ENCODE measurements at regions not wholly inside any gene's neighbourhood (a gene's known extent, or its start where the extent isn't known, plus 50 kb on each side); places are given as distances from the start of the nearest gene placed in this dataset.
A peak's percentile ranks its signal among the peaks of the same experiment; 100 is the strongest.

DNA sequence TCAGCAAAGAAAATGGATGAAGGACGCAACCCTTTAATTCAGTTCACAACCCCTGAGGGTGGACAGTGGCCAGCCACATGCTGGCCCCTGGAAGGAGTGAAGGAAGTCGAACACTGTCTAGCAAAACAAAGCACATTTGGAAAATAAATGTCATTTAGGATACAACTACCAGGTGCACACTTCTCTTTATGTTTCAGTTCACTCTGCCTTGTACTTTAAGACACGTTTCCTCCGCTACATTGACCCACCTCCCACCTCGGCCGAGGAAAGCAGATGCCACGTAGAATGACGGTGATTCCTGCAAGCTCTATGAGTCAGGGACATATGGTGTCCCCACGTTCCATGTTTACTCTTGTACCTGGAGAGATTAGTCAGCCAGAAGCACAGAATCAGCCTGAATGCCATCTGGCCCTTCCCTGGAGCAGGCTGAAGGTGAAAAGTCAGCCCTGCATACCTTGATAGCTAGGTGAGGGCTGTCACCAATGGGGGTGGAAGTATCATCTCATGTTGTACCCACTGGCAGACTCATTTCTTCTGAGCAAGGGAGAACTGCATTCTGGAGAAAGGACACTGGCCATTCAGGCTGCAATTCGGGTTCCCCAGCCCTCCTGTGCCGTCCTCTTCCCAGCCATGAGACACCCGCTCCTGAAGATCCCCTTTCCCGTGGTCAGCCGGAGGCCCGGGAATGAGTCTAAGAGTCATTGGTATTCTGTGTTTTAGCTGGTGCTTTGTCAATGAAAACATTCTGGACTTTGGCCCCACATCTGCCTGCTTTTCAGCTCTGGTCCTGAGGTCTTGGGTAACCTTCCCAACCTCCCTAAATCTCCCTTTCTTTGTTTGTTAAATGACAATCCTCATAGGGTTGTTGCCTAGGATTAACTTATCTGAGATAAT, 60.6 kb downstream of the FOXA2 start (continued):
- TF ChIP-seq TP53 (CRISPR knock-in tag; conservative IDR thresholded peaks at IDR 0.05) (peak; percentile 89; the same call in 1 of the 2 replicates), ZNF720 (CRISPR knock-in tag; IDR thresholded peaks at IDR 0.05) (peak; percentile 25; the same call in 1 of the 2 replicates), HCFC1 (IDR thresholded peaks at IDR 0.05; ENCODE audit: low read depth, low read length) (no peak), ZNF326 (CRISPR knock-in tag; IDR thresholded peaks at IDR 0.05; ENCODE audit: borderline replicate concordance) (no peak), PHF21A (CRISPR knock-in tag; IDR thresholded peaks at IDR 0.05) (peak; percentile 86; the same call in 1 of the 2 replicates), ZNF546 (CRISPR knock-in tag; conservative IDR thresholded peaks at IDR 0.05) (peak; percentile 94)
- TF ChIP-seq, protein P1, sequence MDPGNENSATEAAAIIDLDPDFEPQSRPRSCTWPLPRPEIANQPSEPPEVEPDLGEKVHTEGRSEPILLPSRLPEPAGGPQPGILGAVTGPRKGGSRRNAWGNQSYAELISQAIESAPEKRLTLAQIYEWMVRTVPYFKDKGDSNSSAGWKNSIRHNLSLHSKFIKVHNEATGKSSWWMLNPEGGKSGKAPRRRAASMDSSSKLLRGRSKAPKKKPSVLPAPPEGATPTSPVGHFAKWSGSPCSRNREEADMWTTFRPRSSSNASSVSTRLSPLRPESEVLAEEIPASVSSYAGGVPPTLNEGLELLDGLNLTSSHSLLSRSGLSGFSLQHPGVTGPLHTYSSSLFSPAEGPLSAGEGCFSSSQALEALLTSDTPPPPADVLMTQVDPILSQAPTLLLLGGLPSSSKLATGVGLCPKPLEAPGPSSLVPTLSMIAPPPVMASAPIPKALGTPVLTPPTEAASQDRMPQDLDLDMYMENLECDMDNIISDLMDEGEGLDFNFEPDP (CRISPR knock-in tag; conservative IDR thresholded peaks at IDR 0.05), result 0 out of 2 replicates have a peak, but pooled peaks have one; percentile 9
- TF ChIP-seq, protein P2, sequence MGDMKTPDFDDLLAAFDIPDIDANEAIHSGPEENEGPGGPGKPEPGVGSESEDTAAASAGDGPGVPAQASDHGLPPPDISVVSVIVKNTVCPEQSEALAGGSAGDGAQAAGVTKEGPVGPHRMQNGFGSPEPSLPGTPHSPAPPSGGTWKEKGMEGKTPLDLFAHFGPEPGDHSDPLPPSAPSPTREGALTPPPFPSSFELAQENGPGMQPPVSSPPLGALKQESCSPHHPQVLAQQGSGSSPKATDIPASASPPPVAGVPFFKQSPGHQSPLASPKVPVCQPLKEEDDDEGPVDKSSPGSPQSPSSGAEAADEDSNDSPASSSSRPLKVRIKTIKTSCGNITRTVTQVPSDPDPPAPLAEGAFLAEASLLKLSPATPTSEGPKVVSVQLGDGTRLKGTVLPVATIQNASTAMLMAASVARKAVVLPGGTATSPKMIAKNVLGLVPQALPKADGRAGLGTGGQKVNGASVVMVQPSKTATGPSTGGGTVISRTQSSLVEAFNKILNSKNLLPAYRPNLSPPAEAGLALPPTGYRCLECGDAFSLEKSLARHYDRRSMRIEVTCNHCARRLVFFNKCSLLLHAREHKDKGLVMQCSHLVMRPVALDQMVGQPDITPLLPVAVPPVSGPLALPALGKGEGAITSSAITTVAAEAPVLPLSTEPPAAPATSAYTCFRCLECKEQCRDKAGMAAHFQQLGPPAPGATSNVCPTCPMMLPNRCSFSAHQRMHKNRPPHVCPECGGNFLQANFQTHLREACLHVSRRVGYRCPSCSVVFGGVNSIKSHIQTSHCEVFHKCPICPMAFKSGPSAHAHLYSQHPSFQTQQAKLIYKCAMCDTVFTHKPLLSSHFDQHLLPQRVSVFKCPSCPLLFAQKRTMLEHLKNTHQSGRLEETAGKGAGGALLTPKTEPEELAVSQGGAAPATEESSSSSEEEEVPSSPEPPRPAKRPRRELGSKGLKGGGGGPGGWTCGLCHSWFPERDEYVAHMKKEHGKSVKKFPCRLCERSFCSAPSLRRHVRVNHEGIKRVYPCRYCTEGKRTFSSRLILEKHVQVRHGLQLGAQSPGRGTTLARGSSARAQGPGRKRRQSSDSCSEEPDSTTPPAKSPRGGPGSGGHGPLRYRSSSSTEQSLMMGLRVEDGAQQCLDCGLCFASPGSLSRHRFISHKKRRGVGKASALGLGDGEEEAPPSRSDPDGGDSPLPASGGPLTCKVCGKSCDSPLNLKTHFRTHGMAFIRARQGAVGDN (CRISPR knock-in tag; IDR thresholded peaks at IDR 0.05), result peak; percentile 87
- TF ChIP-seq, protein P3, sequence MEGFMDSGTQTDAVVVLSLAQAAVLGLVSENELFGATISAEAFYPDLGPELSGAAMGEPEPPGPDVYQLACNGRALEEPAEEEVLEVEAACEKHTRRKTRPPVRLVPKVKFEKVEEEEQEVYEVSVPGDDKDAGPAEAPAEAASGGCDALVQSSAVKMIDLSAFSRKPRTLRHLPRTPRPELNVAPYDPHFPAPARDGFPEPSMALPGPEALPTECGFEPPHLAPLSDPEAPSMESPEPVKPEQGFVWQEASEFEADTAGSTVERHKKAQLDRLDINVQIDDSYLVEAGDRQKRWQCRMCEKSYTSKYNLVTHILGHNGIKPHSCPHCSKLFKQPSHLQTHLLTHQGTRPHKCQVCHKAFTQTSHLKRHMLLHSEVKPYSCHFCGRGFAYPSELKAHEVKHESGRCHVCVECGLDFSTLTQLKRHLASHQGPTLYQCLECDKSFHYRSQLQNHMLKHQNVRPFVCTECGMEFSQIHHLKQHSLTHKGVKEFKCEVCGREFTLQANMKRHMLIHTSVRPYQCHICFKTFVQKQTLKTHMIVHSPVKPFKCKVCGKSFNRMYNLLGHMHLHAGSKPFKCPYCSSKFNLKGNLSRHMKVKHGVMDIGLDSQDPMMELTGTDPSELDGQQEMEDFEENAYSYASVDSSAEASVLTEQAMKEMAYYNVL (CRISPR knock-in tag; IDR thresholded peaks at IDR 0.05; ENCODE audit: borderline replicate concordance), result peak; percentile 93
- TF ChIP-seq, protein P4, sequence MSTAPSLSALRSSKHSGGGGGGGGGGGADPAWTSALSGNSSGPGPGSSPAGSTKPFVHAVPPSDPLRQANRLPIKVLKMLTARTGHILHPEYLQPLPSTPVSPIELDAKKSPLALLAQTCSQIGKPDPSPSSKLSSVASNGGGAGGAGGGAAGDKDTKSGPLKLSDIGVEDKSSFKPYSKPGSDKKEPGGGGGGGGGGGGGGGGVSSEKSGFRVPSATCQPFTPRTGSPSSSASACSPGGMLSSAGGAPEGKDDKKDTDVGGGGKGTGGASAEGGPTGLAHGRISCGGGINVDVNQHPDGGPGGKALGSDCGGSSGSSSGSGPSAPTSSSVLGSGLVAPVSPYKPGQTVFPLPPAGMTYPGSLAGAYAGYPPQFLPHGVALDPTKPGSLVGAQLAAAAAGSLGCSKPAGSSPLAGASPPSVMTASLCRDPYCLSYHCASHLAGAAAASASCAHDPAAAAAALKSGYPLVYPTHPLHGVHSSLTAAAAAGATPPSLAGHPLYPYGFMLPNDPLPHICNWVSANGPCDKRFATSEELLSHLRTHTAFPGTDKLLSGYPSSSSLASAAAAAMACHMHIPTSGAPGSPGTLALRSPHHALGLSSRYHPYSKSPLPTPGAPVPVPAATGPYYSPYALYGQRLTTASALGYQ (CRISPR knock-in tag; IDR thresholded peaks at IDR 0.05), result no peak
- TF ChIP-seq, protein P5, sequence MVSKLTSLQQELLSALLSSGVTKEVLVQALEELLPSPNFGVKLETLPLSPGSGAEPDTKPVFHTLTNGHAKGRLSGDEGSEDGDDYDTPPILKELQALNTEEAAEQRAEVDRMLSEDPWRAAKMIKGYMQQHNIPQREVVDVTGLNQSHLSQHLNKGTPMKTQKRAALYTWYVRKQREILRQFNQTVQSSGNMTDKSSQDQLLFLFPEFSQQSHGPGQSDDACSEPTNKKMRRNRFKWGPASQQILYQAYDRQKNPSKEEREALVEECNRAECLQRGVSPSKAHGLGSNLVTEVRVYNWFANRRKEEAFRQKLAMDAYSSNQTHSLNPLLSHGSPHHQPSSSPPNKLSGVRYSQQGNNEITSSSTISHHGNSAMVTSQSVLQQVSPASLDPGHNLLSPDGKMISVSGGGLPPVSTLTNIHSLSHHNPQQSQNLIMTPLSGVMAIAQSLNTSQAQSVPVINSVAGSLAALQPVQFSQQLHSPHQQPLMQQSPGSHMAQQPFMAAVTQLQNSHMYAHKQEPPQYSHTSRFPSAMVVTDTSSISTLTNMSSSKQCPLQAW (CRISPR knock-in tag; IDR thresholded peaks at IDR 0.05), result peak; percentile 88

Data from HepG2 (cell line).